SJCRH30 (cell line): ENCODE measurements at regions not wholly inside any gene's neighbourhood (a gene's known extent, or its start where the extent isn't known, plus 50 kb on each side); places are given as distances from the start of the nearest gene placed in this dataset.
"Not testable (repeated sequence)": the region's sequence is repeated elsewhere in the genome, so short reads cannot be mapped to it uniquely, and the experiment has no call there.

Source experiments
- DNase-seq, 2 experiments: peaks; one replicate each; pipeline ENCODE4 v3.0.0-alpha.2; 2015 to 2020
- H3K27ac ChIP-seq: fragments of 250-450 bp; sonication (Bioruptor Pico); 2 replicates; pipeline ENCODE4 v1.5.1; 2020; ENCODE audit warnings: mild to moderate bottlenecking, moderate library complexity
- H3K27me3 ChIP-seq: fragments of 250-450 bp; sonication (Bioruptor Pico); 2 replicates; pipeline ENCODE4 v1.5.1; 2020; ENCODE audit warnings: mild to moderate bottlenecking, moderate library complexity
- H3K36me3 ChIP-seq: fragments of 250-450 bp; sonication (Bioruptor Pico); 2 replicates; pipeline ENCODE4 v1.5.1; 2020; ENCODE audit warnings: mild to moderate bottlenecking, moderate library complexity
- H3K4me1 ChIP-seq: fragments of 250-450 bp; sonication (Bioruptor Pico); 2 replicates; pipeline ENCODE4 v1.5.1; 2020; ENCODE audit warnings: mild to moderate bottlenecking, moderate library complexity
- H3K4me3 ChIP-seq: fragments of 250-450 bp; sonication (Bioruptor Pico); 2 replicates; pipeline ENCODE4 v1.5.1; 2020; ENCODE audit warnings: mild to moderate bottlenecking, moderate library complexity
- H3K9me3 ChIP-seq: fragments of 250-450 bp; sonication (Bioruptor Pico); replicated peaks from 2 replicates; pipeline ENCODE4 v1.5.1; 2020; ENCODE audit warnings: mild to moderate bottlenecking, moderate library complexity

DNA sequence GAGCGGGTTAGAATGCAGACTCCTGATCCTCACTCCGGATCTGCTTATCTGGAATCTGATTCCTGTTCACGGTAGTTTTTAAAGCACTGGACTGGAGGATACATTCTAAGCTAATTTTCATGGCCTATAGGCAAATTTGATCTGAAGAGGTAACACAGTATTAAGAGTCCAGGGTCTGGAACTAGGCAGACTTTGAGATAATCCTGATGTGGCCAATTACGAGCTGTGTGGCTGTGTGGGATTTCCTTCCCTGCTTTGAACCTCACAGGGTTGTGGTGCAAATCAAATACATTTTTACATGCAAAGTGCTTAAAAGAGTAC lies 285.2 kb downstream of the MIAT start:
- Histone ChIP-seq H3K36me3 (no peaks in the 10 kb centered on the region), H3K27me3 (no peaks in the 10 kb centered on the region), H3K9me3 (0 out of 2 replicates have a peak, but pooled peaks cover under 1% of the 10 kb centered on the region), H3K27ac (no peak overlapping the region), H3K4me3 (no peak overlapping the region), H3K4me1 (peaks cover 10% of the 10 kb centered on the region; the same call in 1 of the 2 replicates)
- no peak for DNase-seq

DNA sequence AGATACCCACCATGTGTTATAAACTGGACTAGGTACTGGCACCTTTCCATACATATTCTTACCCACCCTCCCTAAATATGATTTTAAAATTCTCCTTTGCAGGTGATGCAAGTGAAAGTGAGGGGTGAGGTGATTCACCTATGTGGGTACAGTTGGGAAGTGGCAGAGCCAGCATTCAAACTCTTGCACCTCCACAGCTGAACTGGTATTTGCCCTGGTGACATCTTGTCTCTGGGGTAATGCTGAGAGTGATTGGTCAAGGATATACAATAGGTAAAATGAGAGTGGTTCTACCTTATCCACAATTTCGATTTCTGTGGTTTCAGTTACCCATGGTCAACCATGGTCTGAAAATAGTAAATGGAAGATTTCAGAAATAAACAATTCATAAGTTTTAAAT lies 288.2 kb downstream of the MIAT start:
- no peak for DNase-seq
- H3K9me3 ChIP-seq: no peaks in the 10 kb centered on the region
- no peaks in the 10 kb centered on the region for H3K36me3 ChIP-seq
- 0 out of 2 replicates have a peak, but pooled peaks cover 4% of the 10 kb centered on the region for H3K4me1 ChIP-seq
- no peaks in the 10 kb centered on the region for H3K27me3 ChIP-seq
- H3K4me3 ChIP-seq: no peak overlapping the region
- no peak overlapping the region for H3K27ac ChIP-seq

- H3K27ac ChIP-seq: no peak overlapping the region
- H3K4me3 ChIP-seq: no peak overlapping the region
- DNase-seq: peak; percentile 34 to 63
- H3K36me3 ChIP-seq: no peaks in the 10 kb centered on the region
- H3K4me1 ChIP-seq: no peaks in the 10 kb centered on the region
- no peaks in the 10 kb centered on the region for H3K27me3 ChIP-seq
- no peaks in the 10 kb centered on the region for H3K9me3 ChIP-seq
These were observed 291.8 kb downstream of the MIAT start for GRCh38 chr22:26949193-26949592.

GRCh38 chr22:26951139-26951538 lies 293.8 kb downstream of the MIAT start:
- H3K27ac ChIP-seq: not testable (repeated sequence)

GRCh38 chr22:26952004-26952403 lies 294.6 kb downstream of the MIAT start:
- H3K27me3 ChIP-seq: no peaks in the 10 kb centered on the region
- DNase-seq: no peak
- H3K27ac ChIP-seq: no peak overlapping the region

More at GRCh38 chr22:26951139-26951538, 293.8 kb downstream of the MIAT start:
- not testable (repeated sequence) for H3K27me3 ChIP-seq, H3K9me3 ChIP-seq, H3K36me3 ChIP-seq, H3K4me1 ChIP-seq, DNase-seq, H3K4me3 ChIP-seq

DNA sequence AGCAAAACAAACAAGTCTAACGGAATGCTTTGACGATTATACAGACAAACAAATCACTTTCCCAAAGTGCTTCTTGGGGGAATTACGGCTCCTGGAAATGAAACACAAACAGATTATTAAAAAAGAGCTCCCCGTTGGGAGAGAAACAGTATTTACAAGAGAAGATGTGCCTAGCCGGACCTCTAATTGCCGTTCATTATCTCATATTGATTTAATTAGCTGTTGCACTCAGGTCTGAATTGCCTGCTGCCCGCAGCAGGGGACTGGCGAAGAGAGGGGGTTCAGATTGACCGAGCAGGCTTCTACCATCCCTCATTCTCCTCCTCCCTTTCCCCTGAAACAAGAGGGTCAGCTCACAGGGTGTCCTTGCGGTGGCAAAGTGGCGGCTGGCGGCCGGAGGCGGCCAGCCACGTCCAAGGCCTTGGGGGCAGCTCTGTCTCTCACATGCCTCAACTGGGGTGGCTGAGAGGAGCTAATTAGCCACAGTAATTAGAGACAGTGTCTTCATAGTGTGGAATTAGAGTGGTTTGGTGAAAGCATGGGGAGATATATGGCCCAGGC lies 295.1 kb downstream of the MIAT start:
- Histone ChIP-seq H3K4me3 (no peak overlapping the region), H3K27me3 (no peaks in the 10 kb centered on the region), H3K4me1 (no peaks in the 10 kb centered on the region), H3K36me3 (no peaks in the 10 kb centered on the region), H3K9me3 (no peaks in the 10 kb centered on the region), H3K27ac (no peak overlapping the region)
- no peak for DNase-seq

More at GRCh38 chr22:26952004-26952403, 294.6 kb downstream of the MIAT start:
- H3K4me3 ChIP-seq: no peak overlapping the region
- no peaks in the 10 kb centered on the region for H3K36me3 ChIP-seq
- no peaks in the 10 kb centered on the region for H3K4me1 ChIP-seq
- no peaks in the 10 kb centered on the region for H3K9me3 ChIP-seq

DNA sequence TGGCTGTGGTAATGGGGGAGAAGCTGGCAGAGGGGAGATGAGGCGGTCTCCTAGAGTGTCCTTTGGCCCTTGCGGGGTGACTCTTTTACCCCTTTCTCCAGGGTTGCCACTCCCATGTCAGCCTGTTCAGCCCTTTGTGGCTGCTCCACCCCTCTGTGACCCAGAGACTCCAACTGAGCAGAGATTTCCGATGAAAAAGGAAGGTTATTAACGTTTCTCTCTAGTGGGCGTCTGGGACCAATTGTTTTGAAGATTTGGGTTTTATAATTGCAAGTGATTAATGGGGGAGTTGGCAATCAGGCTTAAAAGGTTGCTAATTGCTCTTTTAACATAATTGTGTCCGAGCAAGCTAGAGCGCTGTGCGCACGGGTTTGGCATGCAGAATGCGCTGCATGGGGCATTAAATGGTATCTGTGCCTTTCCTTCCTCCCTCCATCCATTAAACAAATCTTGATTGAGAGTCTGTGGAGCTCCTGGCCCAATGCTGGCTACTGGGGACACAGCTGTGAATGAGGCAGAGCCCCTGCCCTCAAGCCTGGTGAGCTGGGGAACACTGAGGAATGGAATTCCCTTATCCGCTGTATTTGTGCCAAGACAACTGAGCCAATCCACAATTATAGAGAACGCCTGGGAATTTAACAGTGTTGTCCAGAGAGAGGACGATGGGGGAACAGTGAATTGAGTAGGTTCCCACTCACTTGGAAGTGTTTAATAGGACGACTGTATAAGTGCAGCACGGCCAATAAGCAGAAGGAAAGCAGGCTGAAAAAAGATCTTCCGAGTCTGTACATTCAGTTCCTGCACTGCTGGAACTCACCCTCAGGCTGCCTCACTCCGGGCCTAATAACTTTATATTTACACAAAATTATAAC lies 295.9 kb downstream of the MIAT start:
- no peak for DNase-seq
- no peaks in the 10 kb centered on the region for H3K4me1 ChIP-seq
- no peaks in the 10 kb centered on the region for H3K27me3 ChIP-seq
- H3K27ac ChIP-seq: no peak overlapping the region
- H3K4me3 ChIP-seq: no peak overlapping the region
- no peaks in the 10 kb centered on the region for H3K36me3 ChIP-seq
- no peaks in the 10 kb centered on the region for H3K9me3 ChIP-seq

- no peak overlapping the region for H3K27ac ChIP-seq
- H3K27me3 ChIP-seq: no peaks in the 10 kb centered on the region
- H3K4me3 ChIP-seq: no peak overlapping the region
- H3K36me3 ChIP-seq: no peaks in the 10 kb centered on the region
- no peak for DNase-seq
- no peaks in the 10 kb centered on the region for H3K9me3 ChIP-seq
- no peaks in the 10 kb centered on the region for H3K4me1 ChIP-seq
These were observed 299.0 kb downstream of the MIAT start for GRCh38 chr22:26956371-26956770.

GRCh38 chr22:26957176-26957575 lies 299.8 kb downstream of the MIAT start:
- no peaks in the 10 kb centered on the region for H3K27me3 ChIP-seq
- H3K36me3 ChIP-seq: no peaks in the 10 kb centered on the region
- DNase-seq: no peak
- H3K9me3 ChIP-seq: no peaks in the 10 kb centered on the region
- H3K4me3 ChIP-seq: no peak overlapping the region
- no peaks in the 10 kb centered on the region for H3K4me1 ChIP-seq
- H3K27ac ChIP-seq: no peak overlapping the region

DNA sequence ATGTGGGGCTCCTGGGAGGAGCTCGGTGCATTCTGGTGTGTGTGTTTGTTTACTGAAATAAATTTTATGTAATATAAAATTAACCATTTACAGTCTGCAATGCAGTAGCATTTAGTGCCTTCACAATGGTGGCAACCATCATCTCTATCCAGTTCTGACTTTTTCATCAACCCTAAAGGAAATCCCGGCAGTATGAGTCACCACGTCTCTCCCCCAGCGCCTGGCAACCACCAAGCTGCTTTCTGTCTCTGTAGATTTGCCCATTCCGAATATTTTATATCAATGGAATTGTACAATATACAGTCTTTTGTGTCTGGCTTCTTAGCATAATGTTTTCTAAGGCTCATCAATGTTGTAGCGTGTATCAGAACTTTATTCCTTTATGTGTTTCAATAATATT lies 300.5 kb downstream of the MIAT start:
- no peak overlapping the region for H3K27ac ChIP-seq
- H3K27me3 ChIP-seq: no peaks in the 10 kb centered on the region
- no peaks in the 10 kb centered on the region for H3K9me3 ChIP-seq
- H3K36me3 ChIP-seq: no peaks in the 10 kb centered on the region
- DNase-seq: no peak
- no peak overlapping the region for H3K4me3 ChIP-seq
- H3K4me1 ChIP-seq: no peaks in the 10 kb centered on the region

DNA sequence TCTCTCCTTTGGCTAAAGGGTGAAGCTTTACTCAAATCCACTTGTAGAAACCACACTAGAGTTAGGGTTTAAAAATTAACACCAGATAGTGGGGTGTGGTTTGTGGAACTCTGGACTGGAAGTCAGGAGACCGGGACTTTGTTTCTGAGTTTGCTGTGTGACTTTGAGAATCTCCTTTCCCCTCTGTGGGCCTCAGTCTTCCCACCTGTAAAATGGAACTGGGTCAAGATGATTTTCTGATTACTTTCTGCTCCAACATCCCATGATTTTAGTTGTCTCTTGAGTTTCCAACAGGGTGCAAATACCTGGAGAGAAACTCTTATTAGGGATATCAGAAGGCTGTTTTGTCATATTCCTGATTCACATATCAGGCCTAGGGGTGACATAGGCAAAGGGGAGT lies 301.0 kb downstream of the MIAT start:
- Histone ChIP-seq H3K9me3 (no peaks in the 10 kb centered on the region), H3K27ac (no peak overlapping the region), H3K4me3 (no peak overlapping the region), H3K36me3 (no peaks in the 10 kb centered on the region), H3K4me1 (no peaks in the 10 kb centered on the region), H3K27me3 (no peaks in the 10 kb centered on the region)
- DNase-seq: no peak

DNA sequence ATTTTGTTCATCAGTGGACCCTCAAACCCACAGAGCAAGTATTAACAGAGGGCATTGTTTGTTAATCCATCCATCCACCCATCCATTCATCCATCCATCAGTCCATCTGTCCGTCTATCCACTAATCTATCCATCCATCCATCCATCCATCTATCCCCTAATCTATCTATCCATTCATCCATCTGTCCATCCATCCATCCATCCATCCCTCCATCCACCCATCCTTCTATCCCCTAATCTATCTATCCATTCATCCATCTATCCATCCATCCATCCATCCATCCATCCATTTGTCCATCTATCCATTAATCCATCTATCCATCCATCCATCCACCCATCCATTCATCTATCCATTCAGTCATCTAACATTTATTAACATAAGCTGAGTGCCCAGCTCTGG lies 307.3 kb downstream of the MIAT start:
- Histone ChIP-seq H3K4me3 (no peak overlapping the region), H3K27me3 (no peaks in the 10 kb centered on the region), H3K36me3 (no peaks in the 10 kb centered on the region), H3K4me1 (no peaks in the 10 kb centered on the region), H3K9me3 (no peaks in the 10 kb centered on the region), H3K27ac (no peak overlapping the region)
- DNase-seq: no peak

- no peaks in the 10 kb centered on the region for H3K27me3 ChIP-seq
- H3K36me3 ChIP-seq: no peaks in the 10 kb centered on the region
- no peaks in the 10 kb centered on the region for H3K9me3 ChIP-seq
- no peaks in the 10 kb centered on the region for H3K4me1 ChIP-seq
- H3K27ac ChIP-seq: no peak overlapping the region
- DNase-seq: no peak
- H3K4me3 ChIP-seq: no peak overlapping the region
These were observed 309.9 kb downstream of the MIAT start for GRCh38 chr22:26967282-26967681.

DNA sequence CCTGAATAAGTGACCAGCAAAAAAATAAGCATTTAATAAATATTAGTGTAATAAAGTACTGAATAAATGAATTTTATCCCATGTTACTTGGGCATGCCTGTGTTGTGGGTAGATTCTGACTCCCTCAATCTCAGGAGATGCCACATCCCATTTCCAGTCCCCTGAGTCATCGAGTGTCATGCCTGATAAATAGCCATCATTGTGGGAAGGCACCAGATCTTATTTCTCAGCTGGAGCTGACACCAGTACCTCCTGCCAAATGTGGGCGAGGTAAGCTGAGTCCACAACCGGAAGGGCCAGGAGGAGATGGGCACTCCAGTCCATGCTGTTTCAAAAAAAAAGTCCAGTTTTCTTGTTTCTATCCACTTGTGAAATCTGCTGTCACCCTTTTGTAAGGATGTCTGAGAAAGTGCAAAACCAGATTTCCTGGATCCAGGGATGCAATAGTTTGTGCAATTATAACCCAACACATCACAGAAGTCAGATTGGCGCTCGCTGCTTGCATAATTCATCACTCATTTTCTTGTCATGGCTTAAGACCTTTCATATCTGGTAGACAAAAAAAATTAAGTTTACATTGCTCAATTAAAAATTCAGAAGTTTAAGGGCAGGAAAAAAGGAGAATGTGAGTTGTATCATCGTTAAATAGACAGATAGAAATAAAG lies 311.6 kb downstream of the MIAT start:
- H3K4me3 ChIP-seq: no peak overlapping the region

GRCh38 chr22:26970809-26971394 lies 313.5 kb downstream of the MIAT start:
- Histone ChIP-seq H3K27me3 (no peaks in the 10 kb centered on the region), H3K27ac (no peak overlapping the region), H3K9me3 (no peaks in the 10 kb centered on the region), H3K4me3 (no peak overlapping the region), H3K36me3 (no peaks in the 10 kb centered on the region), H3K4me1 (peaks cover 10% of the 10 kb centered on the region)
- no peak for DNase-seq

More for the DNA sequence above, 311.6 kb downstream of the MIAT start:
- DNase-seq: no peak
- Histone ChIP-seq H3K27me3 (no peaks in the 10 kb centered on the region), H3K9me3 (no peaks in the 10 kb centered on the region), H3K4me1 (no peaks in the 10 kb centered on the region), H3K36me3 (no peaks in the 10 kb centered on the region), H3K27ac (no peak overlapping the region)
